ENCODE measurements at regions not wholly inside any gene's neighbourhood (a gene's known extent, or its start where the extent isn't known, plus 50 kb on each side); places are given as distances from the start of the nearest gene placed in this dataset.

- TF ChIP-seq, protein P1, sequence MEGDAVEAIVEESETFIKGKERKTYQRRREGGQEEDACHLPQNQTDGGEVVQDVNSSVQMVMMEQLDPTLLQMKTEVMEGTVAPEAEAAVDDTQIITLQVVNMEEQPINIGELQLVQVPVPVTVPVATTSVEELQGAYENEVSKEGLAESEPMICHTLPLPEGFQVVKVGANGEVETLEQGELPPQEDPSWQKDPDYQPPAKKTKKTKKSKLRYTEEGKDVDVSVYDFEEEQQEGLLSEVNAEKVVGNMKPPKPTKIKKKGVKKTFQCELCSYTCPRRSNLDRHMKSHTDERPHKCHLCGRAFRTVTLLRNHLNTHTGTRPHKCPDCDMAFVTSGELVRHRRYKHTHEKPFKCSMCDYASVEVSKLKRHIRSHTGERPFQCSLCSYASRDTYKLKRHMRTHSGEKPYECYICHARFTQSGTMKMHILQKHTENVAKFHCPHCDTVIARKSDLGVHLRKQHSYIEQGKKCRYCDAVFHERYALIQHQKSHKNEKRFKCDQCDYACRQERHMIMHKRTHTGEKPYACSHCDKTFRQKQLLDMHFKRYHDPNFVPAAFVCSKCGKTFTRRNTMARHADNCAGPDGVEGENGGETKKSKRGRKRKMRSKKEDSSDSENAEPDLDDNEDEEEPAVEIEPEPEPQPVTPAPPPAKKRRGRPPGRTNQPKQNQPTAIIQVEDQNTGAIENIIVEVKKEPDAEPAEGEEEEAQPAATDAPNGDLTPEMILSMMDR (IDR thresholded peaks at IDR 0.05; ENCODE audit: insufficient read depth, low read length, poor library complexity, severe bottlenecking) = no peak
Measured at GRCh38 chr1:71157151-71157550, 76.3 kb upstream of the ZRANB2 start.

DNA sequence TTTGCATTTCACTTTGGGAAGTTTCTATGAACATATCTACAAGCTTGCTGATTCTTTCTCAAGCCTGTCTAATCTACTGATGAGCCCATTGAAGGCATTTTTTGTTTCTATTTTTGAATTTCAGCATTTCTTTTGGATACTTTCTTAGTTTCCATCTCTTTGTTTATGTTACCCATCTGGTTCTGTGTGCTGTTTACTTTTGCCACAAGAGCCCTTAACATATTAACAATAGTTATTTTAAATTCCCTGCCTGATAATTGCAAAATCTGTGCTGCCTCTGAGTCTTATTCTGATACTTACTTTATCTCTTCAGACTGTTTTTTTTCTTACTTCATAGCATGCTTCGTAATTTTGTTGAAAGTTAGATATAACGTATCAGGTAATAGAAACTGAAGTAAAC is 75.8 kb upstream of the ZRANB2 start:
- no peak for DNase-seq (ENCODE audit: low read depth)
- H3K27me3 ChIP-seq (ENCODE audit: control insufficient read depth, insufficient read depth, low read length) = no peaks in the 10 kb centered on the region
- no peak overlapping the region for H3K4me3 ChIP-seq (ENCODE audit: low read depth, low read length)
- H3K36me3 ChIP-seq (ENCODE audit: control insufficient read depth, insufficient read depth, low read length) = no peaks in the 10 kb centered on the region
- TF ChIP-seq, protein P1 (IDR thresholded peaks at IDR 0.05; ENCODE audit: insufficient read depth, low read length, poor library complexity, severe bottlenecking) = no peak

More at GRCh38 chr1:71157151-71157550, 76.3 kb upstream of the ZRANB2 start:
- Histone ChIP-seq H3K27me3 (ENCODE audit: control insufficient read depth, insufficient read depth, low read length) (no peaks in the 10 kb centered on the region), H3K4me3 (ENCODE audit: low read depth, low read length) (no peak overlapping the region), H3K36me3 (ENCODE audit: control insufficient read depth, insufficient read depth, low read length) (no peaks in the 10 kb centered on the region)
- DNase-seq (ENCODE audit: low read depth) = no peak

GRCh38 chr1:71154429-71154828 is 73.6 kb upstream of the ZRANB2 start:
- TF ChIP-seq, protein P1 (IDR thresholded peaks at IDR 0.05; ENCODE audit: insufficient read depth, low read length, poor library complexity, severe bottlenecking) = no peak
- no peaks in the 10 kb centered on the region for H3K27me3 ChIP-seq (ENCODE audit: control insufficient read depth, insufficient read depth, low read length)
- no peak for DNase-seq (ENCODE audit: low read depth)
- no peak overlapping the region for H3K4me3 ChIP-seq (ENCODE audit: low read depth, low read length)
- no peaks in the 10 kb centered on the region for H3K36me3 ChIP-seq (ENCODE audit: control insufficient read depth, insufficient read depth, low read length)

DNA sequence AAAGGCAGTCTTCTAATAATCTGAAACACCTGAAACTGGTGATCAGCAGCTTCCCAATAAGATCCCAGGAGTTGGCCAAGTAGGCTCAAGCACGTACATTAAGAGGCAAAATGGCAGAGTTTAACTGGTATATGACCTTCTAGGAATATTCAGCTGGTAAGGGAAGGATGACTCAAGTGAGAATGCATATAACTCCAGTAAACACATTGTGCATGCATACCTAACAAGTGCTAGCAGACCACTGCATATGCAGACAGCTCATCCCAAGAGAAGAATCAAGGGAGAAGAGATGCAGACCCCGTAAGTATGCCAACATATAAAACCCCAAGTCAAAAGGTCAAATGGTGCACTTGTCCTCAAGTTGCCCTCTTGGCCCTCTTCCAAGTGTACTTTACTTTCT is 73.0 kb upstream of the ZRANB2 start:
- Histone ChIP-seq H3K27me3 (ENCODE audit: control insufficient read depth, insufficient read depth, low read length) (no peaks in the 10 kb centered on the region), H3K36me3 (ENCODE audit: control insufficient read depth, insufficient read depth, low read length) (no peaks in the 10 kb centered on the region), H3K4me3 (ENCODE audit: low read depth, low read length) (no peak overlapping the region)
- no peak for DNase-seq (ENCODE audit: low read depth)
- TF ChIP-seq, protein P1 (IDR thresholded peaks at IDR 0.05; ENCODE audit: insufficient read depth, low read length, poor library complexity, severe bottlenecking) = no peak

- TF ChIP-seq, protein P1 (IDR thresholded peaks at IDR 0.05; ENCODE audit: insufficient read depth, low read length, poor library complexity, severe bottlenecking) = no peak
- Histone ChIP-seq H3K36me3 (ENCODE audit: control insufficient read depth, insufficient read depth, low read length) (no peaks in the 10 kb centered on the region), H3K4me3 (ENCODE audit: low read depth, low read length) (no peak overlapping the region), H3K27me3 (ENCODE audit: control insufficient read depth, insufficient read depth, low read length) (no peaks in the 10 kb centered on the region)
- no peak for DNase-seq (ENCODE audit: low read depth)
Measured at GRCh38 chr1:71147637-71148360, 67.0 kb upstream of the ZRANB2 start.

- H3K27me3 ChIP-seq (ENCODE audit: control insufficient read depth, insufficient read depth, low read length) = no peaks in the 10 kb centered on the region
- TF ChIP-seq, protein P1 (IDR thresholded peaks at IDR 0.05; ENCODE audit: insufficient read depth, low read length, poor library complexity, severe bottlenecking) = no peak
- no peak overlapping the region for H3K4me3 ChIP-seq (ENCODE audit: low read depth, low read length)
- no peaks in the 10 kb centered on the region for H3K36me3 ChIP-seq (ENCODE audit: control insufficient read depth, insufficient read depth, low read length)
- DNase-seq (ENCODE audit: low read depth) = no peak
Measured at GRCh38 chr1:71135571-71135970, 54.7 kb upstream of the ZRANB2 start.
